ENCODE measurements at regions not wholly inside any gene's neighbourhood (a gene's known extent, or its start where the extent isn't known, plus 50 kb on each side); places are given as distances from the start of the nearest gene placed in this dataset.

DNA sequence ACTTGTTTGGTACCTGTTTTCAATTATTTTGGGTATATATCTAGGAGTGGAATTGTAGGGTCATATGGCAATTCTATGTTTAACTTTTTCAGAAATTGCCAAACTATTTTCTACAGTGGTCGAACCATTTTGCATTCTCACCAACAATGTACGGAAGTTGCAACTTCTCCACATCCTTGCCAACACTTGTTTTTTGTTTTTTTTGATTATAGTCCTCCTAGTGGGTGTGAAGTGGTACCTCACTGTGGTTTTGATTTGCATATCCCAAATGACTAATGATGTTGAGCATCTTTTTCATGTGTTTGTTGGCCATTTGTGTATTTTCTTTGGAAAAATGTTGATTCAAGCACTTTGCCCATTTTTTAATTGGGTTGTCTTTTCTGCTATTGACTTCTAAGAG lies 122.1 kb downstream of the RPS24 start:
- DNase-seq (ENCODE audit: low read depth in 2 of 3, low spot score in 2 of 3) = no peak

DNA sequence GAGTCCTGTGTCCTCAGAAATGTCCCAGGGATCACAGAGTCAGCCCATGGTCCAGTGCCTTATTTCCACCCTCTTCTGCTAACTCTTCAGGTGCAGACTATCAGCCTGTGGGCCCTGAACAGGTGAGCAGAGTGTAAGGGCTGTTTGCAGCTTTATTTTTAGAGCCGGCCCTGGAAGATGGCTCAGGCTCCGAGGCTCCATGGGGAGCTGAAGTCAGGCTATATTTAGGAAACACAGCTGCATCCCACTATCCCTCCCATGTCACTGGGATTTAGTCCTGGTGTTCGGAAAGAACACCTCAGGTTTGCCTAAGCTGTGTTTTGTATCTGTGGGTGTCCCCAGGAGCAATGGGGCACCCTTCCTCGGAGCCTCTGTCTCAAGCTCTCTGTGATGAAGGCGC lies 126.9 kb downstream of the RPS24 start:
- DNase-seq (ENCODE audit: low read depth in 2 of 3, low spot score in 2 of 3) = no peak

DNA sequence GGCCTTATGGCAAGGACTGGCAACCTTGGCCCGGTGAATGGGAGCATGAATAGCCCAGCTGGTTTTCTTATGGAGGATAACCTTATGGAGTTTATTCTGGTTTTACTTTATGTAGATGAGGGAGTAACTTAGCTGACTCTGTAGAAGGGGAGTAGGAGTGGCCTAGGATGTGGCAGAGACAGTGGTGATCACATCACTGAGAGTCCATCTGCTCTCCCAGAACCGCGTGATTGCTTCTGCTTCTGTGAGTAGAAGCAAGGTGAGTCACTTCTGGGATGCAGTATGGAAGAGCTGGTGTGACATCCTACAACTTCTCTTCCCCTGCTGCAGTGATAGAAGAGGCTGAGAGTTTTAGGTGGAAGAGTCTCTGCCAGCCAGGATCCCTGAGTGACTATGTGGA lies 129.2 kb downstream of the RPS24 start:
- no peak for DNase-seq (ENCODE audit: low read depth in 2 of 3, low spot score in 2 of 3)

- no peak for DNase-seq (ENCODE audit: low read depth in 2 of 3, low spot score in 2 of 3)
These were observed 131.0 kb downstream of the RPS24 start for GRCh38 chr10:78164702-78165101.

- no peak for DNase-seq (ENCODE audit: low read depth in 2 of 3, low spot score in 2 of 3)
These were observed 131.5 kb downstream of the RPS24 start for GRCh38 chr10:78165172-78165571.

GRCh38 chr10:78165617-78166016 lies 132.0 kb downstream of the RPS24 start:
- DNase-seq (ENCODE audit: low read depth in 2 of 3, low spot score in 2 of 3) = no peak

DNA sequence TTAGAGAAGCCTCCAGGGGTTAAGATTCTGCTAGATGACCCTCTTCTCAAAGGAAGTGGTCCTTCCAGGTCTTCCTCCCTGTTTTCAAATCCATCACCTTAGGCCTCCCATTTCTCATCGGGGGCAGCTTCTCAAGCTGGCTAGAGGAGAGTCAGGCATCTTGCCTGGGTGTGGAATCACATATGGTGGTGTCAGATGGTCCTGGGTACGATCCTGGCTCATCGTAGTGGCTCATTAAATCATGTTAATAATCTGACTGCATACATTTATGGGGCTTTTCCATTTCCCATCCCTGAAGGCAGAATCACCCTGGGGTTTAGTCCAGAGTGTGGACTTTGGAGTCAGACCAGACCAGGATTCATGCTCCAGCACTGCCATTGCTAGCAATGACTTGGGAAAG lies 132.6 kb downstream of the RPS24 start:
- DNase-seq (ENCODE audit: low read depth in 2 of 3, low spot score in 2 of 3) = no peak

- DNase-seq (ENCODE audit: low read depth in 2 of 3, low spot score in 2 of 3) = no peak
These were observed 135.6 kb downstream of the RPS24 start for GRCh38 chr10:78169214-78169613.

DNA sequence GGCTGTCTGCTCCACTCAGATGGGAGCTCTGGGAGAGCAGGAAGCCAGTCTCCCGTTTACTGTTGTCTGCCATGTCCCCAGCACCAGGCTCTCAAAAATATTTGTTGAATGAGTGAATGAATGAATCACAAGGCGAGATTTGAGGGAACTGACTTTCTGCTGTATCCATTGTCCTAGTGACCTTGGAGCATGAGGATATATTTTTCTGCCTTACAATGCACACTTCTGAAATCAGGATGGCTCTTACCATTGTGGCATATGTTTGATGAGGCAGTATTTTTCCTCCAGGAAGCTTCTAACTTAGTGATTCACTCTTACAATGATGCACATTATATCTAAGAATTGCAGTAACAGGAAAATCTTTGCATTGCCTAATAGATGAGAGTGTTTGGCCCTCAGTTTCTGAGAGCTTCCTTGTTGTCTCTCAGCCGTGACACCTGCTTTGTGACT lies 136.4 kb downstream of the RPS24 start:
- no peak for DNase-seq (ENCODE audit: low read depth in 2 of 3, low spot score in 2 of 3)

DNA sequence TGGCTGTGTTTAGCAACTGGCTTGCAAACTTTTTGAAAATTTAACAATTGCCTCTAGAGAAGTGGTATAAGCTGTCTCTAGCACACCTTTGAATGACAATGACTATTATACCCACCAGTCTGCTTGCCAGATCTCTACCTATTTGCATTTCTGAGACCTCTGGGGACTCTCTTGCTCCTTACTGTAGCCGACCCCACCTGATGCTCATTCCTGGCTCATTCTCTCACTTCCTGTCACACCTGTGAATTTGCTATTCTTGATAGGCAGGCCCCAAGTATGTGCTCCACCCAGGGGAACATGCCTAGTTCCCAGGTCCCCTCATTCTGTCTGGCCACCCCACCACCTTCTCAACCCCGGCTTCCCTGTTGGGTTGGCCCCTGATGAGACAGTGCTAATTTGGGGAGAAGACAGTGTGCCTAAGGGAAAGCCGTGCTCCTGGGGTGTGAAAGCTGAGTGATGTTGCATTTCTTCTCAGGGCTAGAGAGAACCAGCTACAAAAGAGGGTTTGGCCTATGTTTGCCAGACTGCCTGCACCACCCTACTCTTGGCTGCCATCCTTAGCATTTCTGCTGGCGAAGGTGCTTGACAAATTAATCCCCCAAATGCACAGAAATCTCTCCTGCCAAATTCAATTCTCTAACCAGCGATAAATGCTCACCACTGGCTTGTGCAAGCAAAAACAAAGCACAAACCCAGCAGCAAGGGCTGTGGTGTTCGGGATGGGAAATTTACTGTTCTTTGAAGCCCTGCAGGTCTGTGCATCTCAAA lies 138.2 kb downstream of the RPS24 start:
- DNase-seq (ENCODE audit: low read depth in 2 of 3, low spot score in 2 of 3) = no peak

DNA sequence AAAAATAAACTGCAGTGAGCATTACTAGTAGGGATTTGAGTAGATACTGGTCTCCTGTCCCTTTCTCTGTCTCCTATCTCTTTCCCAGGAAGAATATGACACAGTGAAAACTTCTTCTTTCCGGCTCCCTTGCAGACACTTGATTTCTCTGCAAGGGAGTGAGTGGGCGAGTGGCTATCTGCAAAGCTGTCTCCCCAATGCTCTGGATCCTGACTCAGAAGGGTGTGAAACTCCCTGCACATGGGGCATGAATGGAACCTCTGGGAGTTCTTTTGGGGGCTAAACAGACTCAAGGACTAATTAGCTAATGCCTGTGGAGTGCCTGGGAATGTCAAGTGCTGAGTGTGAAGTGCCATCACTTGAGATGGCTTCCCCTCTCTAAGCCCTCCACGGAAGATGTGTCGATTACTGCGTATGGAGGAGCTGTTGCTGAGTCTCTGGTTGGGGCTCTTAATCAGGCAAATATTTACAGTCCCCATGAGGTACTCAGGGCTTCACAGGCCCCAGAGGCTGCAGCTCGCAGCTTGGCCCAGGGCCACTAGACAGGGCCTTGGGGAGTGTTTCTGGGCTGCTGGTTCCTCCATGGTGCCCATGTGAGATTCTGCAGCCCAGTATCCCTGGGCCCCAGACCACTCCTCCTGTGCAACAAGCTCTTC lies 139.8 kb downstream of the RPS24 start:
- DNase-seq (ENCODE audit: low read depth in 2 of 3, low spot score in 2 of 3) = no peak

- DNase-seq (ENCODE audit: low read depth in 2 of 3, low spot score in 2 of 3) = no peak
These were observed 141.9 kb downstream of the RPS24 start for GRCh38 chr10:78175444-78176015.

GRCh38 chr10:78176320-78177317 lies 143.0 kb downstream of the RPS24 start:
- DNase-seq (ENCODE audit: low read depth in 2 of 3, low spot score in 2 of 3) = no peak

DNA sequence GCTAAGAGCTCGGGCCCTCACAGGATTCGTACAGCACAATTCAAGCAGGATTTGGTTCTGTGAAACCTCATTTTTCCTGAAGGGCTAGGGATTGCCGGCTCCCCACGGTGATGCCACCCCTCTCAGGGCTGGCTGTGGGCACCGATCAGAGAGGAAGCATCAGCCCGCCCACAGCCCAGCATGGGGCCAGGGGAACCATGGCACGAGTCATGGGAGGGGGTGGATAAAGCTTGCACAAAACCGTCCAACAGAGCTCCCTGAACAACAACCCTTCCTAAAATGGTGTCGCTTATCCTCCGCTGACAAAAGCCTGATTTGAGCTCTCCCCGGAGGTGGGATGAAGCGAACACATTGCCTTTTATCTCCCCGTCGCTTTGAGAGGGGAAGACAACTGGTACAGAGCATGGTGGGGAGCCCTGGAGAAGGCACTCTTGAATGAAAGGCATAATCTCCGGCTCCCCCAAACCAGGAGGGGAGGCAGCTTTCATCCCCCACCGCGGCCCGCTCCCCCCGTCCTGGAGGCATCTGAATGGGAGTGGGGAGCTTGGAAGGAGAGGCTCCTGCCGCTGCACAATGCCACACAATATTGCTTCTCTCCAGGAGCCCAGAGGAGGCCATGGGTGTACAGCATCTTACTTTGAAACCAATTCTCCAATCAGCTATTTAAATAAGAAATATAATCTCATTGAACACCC lies 144.0 kb downstream of the RPS24 start:
- DNase-seq (ENCODE audit: low read depth in 2 of 3, low spot score in 2 of 3) = no peak

GRCh38 chr10:78178397-78178796 lies 144.7 kb downstream of the RPS24 start:
- DNase-seq (ENCODE audit: low read depth in 2 of 3, low spot score in 2 of 3) = no peak

DNA sequence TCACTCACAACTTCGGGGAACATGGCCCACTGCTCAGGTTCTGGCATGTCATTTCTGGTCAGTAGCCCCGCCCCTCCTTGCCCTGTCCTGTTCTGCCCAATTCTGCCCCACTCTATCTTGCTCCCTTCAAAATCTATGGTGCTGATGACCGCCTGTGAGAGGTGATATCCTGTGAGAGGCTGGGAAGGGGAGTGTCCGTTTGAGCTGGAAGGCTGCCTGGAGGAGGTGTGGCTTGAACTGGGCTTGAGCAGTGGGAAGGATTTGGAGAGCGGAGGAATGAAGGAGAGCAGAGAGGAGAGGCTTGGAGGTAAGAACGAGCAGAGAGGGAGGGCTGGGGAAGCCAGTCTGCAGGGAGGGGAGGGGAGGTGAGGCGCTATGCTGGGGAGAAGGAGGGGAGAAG lies 145.3 kb downstream of the RPS24 start:
- DNase-seq (ENCODE audit: low read depth in 2 of 3, low spot score in 2 of 3) = no peak

GRCh38 chr10:78179886-78180705 lies 146.4 kb downstream of the RPS24 start:
- no peak for DNase-seq (ENCODE audit: low read depth in 2 of 3, low spot score in 2 of 3)

DNA sequence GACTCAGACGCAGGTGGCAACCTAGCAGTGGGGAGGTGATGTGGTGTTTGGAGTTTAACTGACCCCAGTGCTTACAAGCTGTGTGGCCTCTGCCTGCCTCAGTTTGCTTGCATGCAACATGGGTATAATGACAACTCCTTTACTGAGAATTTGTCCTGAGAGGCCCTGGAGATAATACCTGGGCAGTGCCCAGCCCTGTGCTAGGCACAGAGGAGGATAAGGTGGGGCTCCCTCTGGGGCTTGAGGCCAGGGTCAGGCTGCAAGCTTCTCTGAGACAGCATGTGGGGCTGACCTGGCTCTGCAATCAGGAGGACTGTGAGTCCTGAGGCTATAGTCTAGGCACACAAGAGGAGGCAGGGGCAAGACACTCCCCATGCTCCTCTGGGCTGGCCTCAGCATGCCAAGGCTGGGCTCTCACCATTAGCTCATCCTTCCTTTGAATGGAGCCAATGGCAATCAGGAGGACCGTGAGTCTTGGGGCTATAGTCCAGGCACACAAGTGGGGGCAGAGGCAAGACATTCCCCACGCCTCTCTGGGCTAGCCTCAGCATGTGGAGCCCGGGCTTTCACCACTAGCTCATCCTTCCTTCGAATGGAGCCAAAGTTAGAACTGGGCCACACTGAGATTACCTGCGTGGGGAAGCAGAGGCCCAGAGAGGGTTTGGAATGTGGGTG lies 147.9 kb downstream of the RPS24 start:
- no peak for DNase-seq (ENCODE audit: low read depth in 2 of 3, low spot score in 2 of 3)

DNA sequence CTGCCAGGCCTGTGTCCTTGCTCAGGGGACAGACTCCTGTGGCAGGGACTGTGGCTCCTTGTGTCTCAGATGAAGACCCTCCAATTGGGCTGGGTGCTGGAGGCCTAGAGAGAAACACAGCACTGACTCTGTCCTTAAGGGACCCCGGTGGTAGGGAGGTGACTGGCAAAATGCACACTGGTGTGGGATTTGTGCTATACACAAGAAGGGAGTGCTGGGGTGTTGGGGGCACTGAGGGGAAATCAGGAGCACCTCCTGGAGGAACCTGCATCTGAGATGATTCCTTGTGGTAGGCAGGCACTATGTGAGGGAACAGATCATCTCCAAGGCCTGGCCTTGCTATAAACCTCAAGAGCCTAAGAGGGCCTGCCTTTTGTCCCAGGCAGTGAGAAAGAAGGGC lies 149.2 kb downstream of the RPS24 start:
- no peak for DNase-seq (ENCODE audit: low read depth in 2 of 3, low spot score in 2 of 3)

Measured in hematopoietic multipotent progenitor cell (in vitro differentiated cells).